Naive thymus-derived CD4-positive, alpha-beta T cell (primary cell): ENCODE measurements at regions not wholly inside any gene's neighbourhood (a gene's known extent, or its start where the extent isn't known, plus 50 kb on each side); places are given as distances from the start of the nearest gene placed in this dataset.

Experiments used
- ATAC-seq: fragments of 150-1000 bp; cut with Tn5 transposase; 2 replicates; pipeline ENCODE4 v1.10.0; 2021; ENCODE audit warnings: mild to moderate bottlenecking, moderate library complexity
- CTCF ChIA-PET: fragments of 350-600 bp; sonication (Branson Sonifier 250); formaldehyde crosslinking; loops from one replicate; lab custom pipeline; 2021; ENCODE audit warnings: antibody characterized with exemption; lab: Charles Lee
- POLR2A ChIA-PET: fragments of 350-600 bp; sonication (Branson Sonifier 250); formaldehyde crosslinking; loops from one replicate; lab custom pipeline; 2021; ENCODE audit warnings: antibody characterized with exemption, inconsistent platforms; lab: Charles Lee
- DNase-seq, 9 donors: peaks; one replicate each; pipeline versions ENCODE4 v3.0.0 to v3.0.0-alpha.2; 2020 to 2022; ENCODE audit warnings: mixed read lengths in 1 of 9
- H3K27ac ChIP-seq: one replicate; pipeline ENCODE4 v1.7.0; 2013; ENCODE audit warnings: mild to moderate bottlenecking, low read depth, low read length, moderate library complexity
- H3K27me3 ChIP-seq, 2 donors: one replicate each; pipeline ENCODE4 v1.7.0; 2013; ENCODE audit warnings: low read length in 2 of 2, mild to moderate bottlenecking in 2 of 2, moderate library complexity in 2 of 2; ENCODE audit not compliant: control insufficient read depth in 2 of 2, insufficient read depth in 2 of 2
- H3K36me3 ChIP-seq, 3 experiments: 1 replicate in 2 of 3; 2 replicates in 1 of 3; pipeline ENCODE4 v1.7.0; 2013; ENCODE audit warnings: low read length in 3 of 3, mild to moderate bottlenecking in 3 of 3, moderate library complexity in 1 of 3; ENCODE audit not compliant: insufficient read depth in 3 of 3, control insufficient read depth in 2 of 3
- H3K4me1 ChIP-seq, 2 donors: one replicate each; pipeline ENCODE4 v1.7.0; 2013; ENCODE audit warnings: low read length in 2 of 2, mild to moderate bottlenecking in 2 of 2, moderate library complexity in 1 of 2; ENCODE audit not compliant: control insufficient read depth in 2 of 2, insufficient read depth in 2 of 2
- H3K4me3 ChIP-seq: 2 replicates; pipeline ENCODE4 v1.7.0; 2013; ENCODE audit warnings: mild to moderate bottlenecking, low read length
- H3K9me3 ChIP-seq, 3 experiments: 1 replicate in 2 of 3; 2 replicates in 1 of 3; pipeline ENCODE4 v1.7.0; 2013; ENCODE audit warnings: low read length in 3 of 3; ENCODE audit not compliant: control insufficient read depth in 2 of 3
- H3K27ac Mint-ChIP-seq, 9 donors: one replicate each; pipeline ENCODE4 v1.8.0; 2020 to 2022; ENCODE audit warnings: mixed read lengths in 9 of 9, mild to moderate bottlenecking in 8 of 9, moderate library complexity in 5 of 9, inconsistent platforms in 2 of 9
- H3K27me3 Mint-ChIP-seq, 5 donors: one replicate each; pipeline ENCODE4 v1.8.0; 2021 to 2022; ENCODE audit warnings: mixed read lengths in 5 of 5, mild to moderate bottlenecking in 1 of 5
- H3K36me3 Mint-ChIP-seq, 5 donors: one replicate each; pipeline ENCODE4 v1.8.0; 2020 to 2022; ENCODE audit warnings: mixed read lengths in 5 of 5, mild to moderate bottlenecking in 3 of 5, inconsistent platforms in 1 of 5
- H3K4me1 Mint-ChIP-seq, 7 donors: one replicate each; pipeline ENCODE4 v1.8.0; 2020 to 2022; ENCODE audit warnings: mixed read lengths in 7 of 7, mild to moderate bottlenecking in 3 of 7, inconsistent platforms in 1 of 7
- H3K4me3 Mint-ChIP-seq, 10 donors: one replicate each; pipeline ENCODE4 v1.8.0; 2020 to 2022; ENCODE audit warnings: mild to moderate bottlenecking in 10 of 10, mixed read lengths in 10 of 10, moderate library complexity in 6 of 10, inconsistent platforms in 2 of 10
- H3K9me3 Mint-ChIP-seq, 11 donors: one replicate each; pipeline ENCODE4 v1.8.0; 2020 to 2022; ENCODE audit warnings: mixed read lengths in 11 of 11, mild to moderate bottlenecking in 4 of 11, inconsistent platforms in 1 of 11, moderate library complexity in 1 of 11
- intact Hi-C, 2 donors: fragments of 100-400 bp; cut with micrococcal nuclease; formaldehyde crosslinking; loops; one replicate each; pipeline ENCODE4 v1.15.1; 2023

DNA sequence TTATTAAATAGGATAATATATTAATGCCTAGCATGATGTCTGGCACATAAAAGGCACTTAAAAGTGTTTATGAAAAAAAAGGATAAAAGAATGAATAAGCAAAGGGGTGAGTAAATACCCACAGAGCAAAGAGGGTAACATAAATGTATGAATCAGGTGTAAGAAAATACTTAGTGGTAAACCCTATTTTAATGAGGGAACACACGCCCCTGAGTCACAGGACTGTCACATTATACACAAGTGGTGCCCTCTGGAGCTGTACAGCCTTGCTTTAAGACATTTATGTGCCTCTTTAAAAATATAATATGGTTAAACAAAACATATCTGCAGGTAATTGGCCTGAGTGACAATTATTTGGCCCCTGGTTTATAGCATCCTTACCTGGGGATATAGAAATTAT is 78.1 kb upstream of the PTBP2 start:
- CTCF ChIA-PET = no interaction called here
- intact Hi-C loops = no loop called here
- no peaks in the 10 kb centered on the region for H3K4me1 Mint-ChIP-seq

GRCh38 chr1:96649301-96649700 is 72.3 kb upstream of the PTBP2 start:
- peaks cover 0 to 4% (median 0%) of the 10 kb centered on the region in 5 donors for H3K36me3 Mint-ChIP-seq
- H3K9me3 ChIP-seq = no peaks in the 10 kb centered on the region
- H3K27ac Mint-ChIP-seq = no peak overlapping the region
- no peak overlapping the region for H3K4me3 ChIP-seq
- peaks cover 0 to 14% (median 4%) of the 10 kb centered on the region in 11 donors for H3K9me3 Mint-ChIP-seq
- H3K27ac ChIP-seq = no peak overlapping the region
- ATAC-seq (no peak), DNase-seq (no peak)
- H3K27me3 ChIP-seq = no peaks in the 10 kb centered on the region
- no peaks in the 10 kb centered on the region for H3K36me3 ChIP-seq
- peaks cover 0 to 31% (median 20%) of the 10 kb centered on the region in 5 donors for H3K27me3 Mint-ChIP-seq
- CTCF ChIA-PET = no interaction called here
- intact Hi-C loops = no loop called here
- no peaks in the 10 kb centered on the region for H3K4me1 ChIP-seq
- POLR2A ChIA-PET = no interaction called here
- no peaks in the 10 kb centered on the region for H3K4me1 Mint-ChIP-seq
- H3K4me3 Mint-ChIP-seq = no peak overlapping the region

More for the DNA sequence above, 78.1 kb upstream of the PTBP2 start:
- no peaks in the 10 kb centered on the region for H3K27me3 ChIP-seq
- no peaks in the 10 kb centered on the region for H3K9me3 ChIP-seq
- DNase-seq (no peak), ATAC-seq (no peak)
- no peaks in the 10 kb centered on the region for H3K36me3 ChIP-seq
- Mint-ChIP-seq H3K4me3 (no peak overlapping the region), H3K27me3 (peaks cover 2 to 28% (median 10%) of the 10 kb centered on the region in 5 donors), H3K9me3 (peaks cover 0 to 2% (median 0%) of the 10 kb centered on the region in 11 donors), H3K36me3 (no peaks in the 10 kb centered on the region), H3K27ac (no peak overlapping the region)
- H3K4me1 ChIP-seq = no peaks in the 10 kb centered on the region
- POLR2A ChIA-PET = no interaction called here
- H3K4me3 ChIP-seq = no peak overlapping the region
- no peak overlapping the region for H3K27ac ChIP-seq

DNA sequence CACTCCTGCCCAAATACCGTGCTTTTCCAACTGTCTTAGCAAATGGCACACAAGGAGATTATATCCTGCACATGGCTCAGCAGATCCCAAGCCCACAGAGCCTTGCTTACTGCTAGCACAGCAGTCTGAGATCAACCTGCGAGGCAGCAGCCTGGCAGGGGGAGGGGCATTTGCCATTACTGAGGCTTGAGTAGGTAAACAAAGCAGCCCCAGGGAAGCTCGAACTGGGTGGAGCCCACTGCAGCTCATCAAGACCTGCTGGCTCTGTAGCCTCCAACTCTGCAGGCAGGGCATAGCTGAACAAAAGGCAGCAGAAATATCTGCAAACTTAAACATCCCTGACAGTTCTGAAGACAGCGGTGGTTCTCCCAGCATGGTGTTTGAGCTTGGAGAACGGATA is 70.1 kb upstream of the PTBP2 start:
- ChIA-PET POLR2A (no interaction called here), CTCF (no interaction called here)
- Mint-ChIP-seq H3K27me3 (peaks cover 0 to 21% (median 18%) of the 10 kb centered on the region in 5 donors), H3K36me3 (peaks cover 0 to 4% (median 0%) of the 10 kb centered on the region in 5 donors), H3K9me3 (peaks cover 0 to 26% (median 10%) of the 10 kb centered on the region in 11 donors), H3K4me3 (no peak overlapping the region), H3K27ac (no peak overlapping the region), H3K4me1 (no peaks in the 10 kb centered on the region)
- Histone ChIP-seq H3K4me3 (no peak overlapping the region), H3K4me1 (no peaks in the 10 kb centered on the region), H3K36me3 (no peaks in the 10 kb centered on the region), H3K9me3 (no peaks in the 10 kb centered on the region), H3K27me3 (no peaks in the 10 kb centered on the region), H3K27ac (no peak overlapping the region)
- intact Hi-C loops = no loop called here
- DNase-seq (no peak), ATAC-seq (no peak)

DNA sequence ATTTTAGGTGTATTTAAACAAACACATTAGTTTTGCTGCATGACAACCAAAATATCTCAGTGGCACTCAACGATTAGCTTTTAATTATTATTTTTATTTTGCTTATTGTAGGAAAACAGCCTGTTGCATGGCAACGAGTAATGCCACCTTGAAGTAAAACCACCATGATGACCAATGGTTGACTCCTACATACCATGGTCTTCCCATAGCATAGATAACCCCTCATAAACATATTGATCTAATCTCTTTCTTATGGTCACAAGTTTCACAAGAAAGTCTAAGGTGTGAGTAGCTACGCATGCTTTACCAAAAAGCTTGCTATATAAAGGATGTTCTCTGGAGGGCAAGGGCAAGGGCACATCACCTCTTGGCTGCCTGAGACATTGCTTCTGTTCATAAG is 61.5 kb upstream of the PTBP2 start:
- DNase-seq = no peak
- ATAC-seq = no peak
- ChIA-PET POLR2A (no interaction called here), CTCF (no interaction called here)
- H3K9me3 Mint-ChIP-seq = peaks cover 0 to 59% (median 25%) of the 10 kb centered on the region in 11 donors
- no peaks in the 10 kb centered on the region for H3K4me1 Mint-ChIP-seq
- no peaks in the 10 kb centered on the region for H3K4me1 ChIP-seq
- peaks cover 0 to 3% (median 0%) of the 10 kb centered on the region in 3 experiments for H3K9me3 ChIP-seq
- H3K4me3 ChIP-seq = no peak overlapping the region
- H3K36me3 ChIP-seq = no peaks in the 10 kb centered on the region
- H3K36me3 Mint-ChIP-seq = peaks cover 0 to 3% (median 0%) of the 10 kb centered on the region in 5 donors
- no peak overlapping the region for H3K27ac Mint-ChIP-seq
- intact Hi-C loops = no loop called here
- H3K4me3 Mint-ChIP-seq = no peak overlapping the region
- H3K27me3 ChIP-seq = no peaks in the 10 kb centered on the region
- peaks cover 0 to 3% (median 0%) of the 10 kb centered on the region in 5 donors for H3K27me3 Mint-ChIP-seq
- H3K27ac ChIP-seq = no peak overlapping the region

DNA sequence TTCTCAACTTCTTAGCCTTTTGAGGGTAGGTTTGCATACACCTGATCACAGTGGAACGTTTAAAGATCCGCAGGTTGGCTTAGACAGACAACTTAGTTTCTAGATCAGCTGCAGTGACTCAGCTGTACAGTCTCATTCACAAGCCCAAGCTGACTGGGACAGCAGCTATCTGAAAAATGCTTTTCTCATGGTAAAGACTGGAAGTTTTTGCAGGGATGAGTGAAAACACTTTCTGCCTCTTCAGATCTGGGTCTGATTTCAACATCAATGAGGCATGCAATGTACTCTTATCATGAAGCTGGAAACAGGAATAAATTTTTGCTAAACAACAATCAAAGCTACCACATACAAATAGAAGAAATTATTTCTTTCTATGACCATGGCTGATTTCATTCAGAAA is 61.1 kb upstream of the PTBP2 start:
- POLR2A ChIA-PET = no interaction called here
- H3K27me3 Mint-ChIP-seq = peaks cover 0 to 3% (median 0%) of the 10 kb centered on the region in 5 donors

More for the DNA sequence above, 61.1 kb upstream of the PTBP2 start:
- H3K27ac Mint-ChIP-seq = no peak overlapping the region
- Histone ChIP-seq H3K4me3 (no peak overlapping the region), H3K4me1 (no peaks in the 10 kb centered on the region), H3K27me3 (no peaks in the 10 kb centered on the region), H3K9me3 (peaks cover 0 to 3% (median 0%) of the 10 kb centered on the region in 3 experiments), H3K36me3 (no peaks in the 10 kb centered on the region), H3K27ac (no peak overlapping the region)
- H3K4me3 Mint-ChIP-seq = no peak overlapping the region
- ATAC-seq = no peak
- CTCF ChIA-PET = no interaction called here
- no peaks in the 10 kb centered on the region for H3K4me1 Mint-ChIP-seq
- H3K36me3 Mint-ChIP-seq = no peaks in the 10 kb centered on the region
- intact Hi-C loops = no loop called here
- H3K9me3 Mint-ChIP-seq = peaks cover 0 to 54% (median 20%) of the 10 kb centered on the region in 11 donors
- DNase-seq = no peak
